Vagina (tissue), 2 donors: ENCODE measurements at regions not wholly inside any gene's neighbourhood (a gene's known extent, or its start where the extent isn't known, plus 50 kb on each side); places are given as distances from the start of the nearest gene placed in this dataset.

ENCODE experiments used
- CTCF ChIP-seq, 3 experiments: fragments of 450-650 bp in 2 of 3; fragments of 200-600 bp in 1 of 3; sonication (generic) in 1 of 3; IDR thresholded peaks; one replicate each; pipeline ENCODE4 v1.5.1; 2017 to 2019; ENCODE audit warnings: antibody characterized with exemption in 3 of 3, mild to moderate bottlenecking in 2 of 3, moderate library complexity in 2 of 3
- POLR2A ChIP-seq, 2 donors: fragments of 450-650 bp; IDR thresholded peaks; one replicate each; pipeline ENCODE4 v1.6.1; 2017; ENCODE audit warnings: antibody characterized with exemption in 2 of 2, mild to moderate bottlenecking in 2 of 2, moderate library complexity in 2 of 2
- POLR2AphosphoS5 ChIP-seq, 2 donors: sonication (generic); formaldehyde crosslinking; IDR thresholded peaks; one replicate each; pipeline ENCODE4 v1.9.0; 2017; ENCODE audit warnings: antibody characterized with exemption in 2 of 2, mild to moderate bottlenecking in 2 of 2, low read depth in 1 of 2; ENCODE audit not compliant: insufficient read depth in 1 of 2

GRCh38 chr12:116661341-116661740 lies 76.5 kb downstream of the SPRING1 start:
- TF ChIP-seq CTCF (IDR thresholded peaks at IDR 0.05): no peak
- TF ChIP-seq POLR2A (IDR thresholded peaks at IDR 0.05): no peak
- TF ChIP-seq POLR2AphosphoS5 (IDR thresholded peaks at IDR 0.05; ENCODE audit: insufficient read depth in 1 of 2, low read depth in 1 of 2): no peak
